SK-N-SH (cell line): ENCODE measurements at regions not wholly inside any gene's neighbourhood (a gene's known extent, or its start where the extent isn't known, plus 50 kb on each side); places are given as distances from the start of the nearest gene placed in this dataset.

Source experiments
- CTCF ChIA-PET: fragments of 300-600, 350-600 bp; formaldehyde crosslinking; extraction: SDS; loops from one replicate; lab custom pipeline; 2021; lab: Yijun Ruan, JAX
- POLR2A ChIA-PET: fragments of 350-600 bp; sonication (Branson Sonifier 250); formaldehyde crosslinking; extraction: SDS; loops from one replicate; lab custom pipeline; 2020; ENCODE audit warnings: antibody characterized with exemption, inconsistent platforms; lab: Yijun Ruan, JAX
- DNase-seq: peaks from one replicate; pipeline ENCODE4 v3.0.0; 2012
- H2AFZ ChIP-seq: fragments of 200-600 bp; sonication (generic); 2 replicates; pipeline ENCODE4 v1.8.1; 2016; ENCODE audit warnings: antibody characterized with exemption, mild to moderate bottlenecking, low read depth
- H3F3A ChIP-seq: fragments of 200-600 bp; sonication (generic); replicated peaks from 2 replicates; pipeline ENCODE3; 2016; ENCODE audit warnings: antibody characterized with exemption, mild to moderate bottlenecking; ENCODE audit not compliant: insufficient read depth
- H3K27ac ChIP-seq, 2 experiments: fragments of 200-500 bp in 1 of 2; fragments of 200-600 bp in 1 of 2; sonication (Bioruptor generic) in 1 of 2; sonication (generic), shearing (Covaris generic) in 1 of 2; 2 replicates each; pipeline versions ENCODE4 v1.5.1 to v1.6.1; 2014 to 2016; ENCODE audit warnings: low read depth in 2 of 2, inconsistent platforms in 1 of 2, low read length in 1 of 2, mild to moderate bottlenecking in 1 of 2, mixed read lengths in 1 of 2
- H3K27me3 ChIP-seq: fragments of 200-600 bp; sonication (generic), shearing (Covaris generic); 2 replicates; pipeline ENCODE4 v1.6.1; 2016; ENCODE audit warnings: mixed run types; ENCODE audit not compliant: insufficient read depth
- H3K36me3 ChIP-seq, 2 experiments: fragments of 200-500 bp in 1 of 2; fragments of 200-600 bp in 1 of 2; sonication (Bioruptor generic) in 1 of 2; sonication (generic) in 1 of 2; replicated peaks in 1 of 2; 2 replicates each; pipeline versions ENCODE3 to v1.5.1; 2014 to 2016; ENCODE audit warnings: low read length in 1 of 2, mild to moderate bottlenecking in 1 of 2; ENCODE audit not compliant: insufficient read depth in 2 of 2, control insufficient read depth in 1 of 2
- H3K4me1 ChIP-seq, 2 experiments: fragments of 200-500 bp in 1 of 2; fragments of 200-600 bp in 1 of 2; sonication (Bioruptor generic) in 1 of 2; sonication (generic), shearing (Covaris generic) in 1 of 2; 2 replicates each; pipeline versions ENCODE4 v1.5.1 to v1.6.1; 2014 to 2016; ENCODE audit warnings: low read depth in 1 of 2, low read length in 1 of 2, mixed run types in 1 of 2; ENCODE audit not compliant: insufficient read depth in 2 of 2, control insufficient read depth in 1 of 2
- H3K4me2 ChIP-seq: fragments of 200-600 bp; sonication (generic), shearing (Covaris generic); 2 replicates; pipeline ENCODE4 v1.6.1; 2017; ENCODE audit warnings: mixed run types
- H3K4me3 ChIP-seq, 2 experiments: fragments of 200-500 bp in 1 of 2; fragments of 200-600 bp in 1 of 2; sonication (Bioruptor generic) in 1 of 2; sonication (generic), shearing (Covaris generic) in 1 of 2; 2 replicates each; pipeline versions ENCODE4 v1.5.1 to v1.8.1; 2014 to 2016; ENCODE audit warnings: low read depth in 2 of 2, inconsistent platforms in 1 of 2, low read length in 1 of 2, mild to moderate bottlenecking in 1 of 2, mixed read lengths in 1 of 2, moderate library complexity in 1 of 2
- H3K79me2 ChIP-seq: fragments of 200-600 bp; sonication (generic); 2 replicates; pipeline ENCODE4 v1.8.1; 2017; ENCODE audit warnings: mild to moderate bottlenecking; ENCODE audit not compliant: insufficient read depth
- H3K9ac ChIP-seq: fragments of 200-600 bp; sonication (generic); 2 replicates; pipeline ENCODE4 v1.6.1; 2017; ENCODE audit warnings: mixed run types
- H3K9me2 ChIP-seq: fragments of 200-600 bp; sonication (generic); 2 replicates; pipeline ENCODE4 v1.6.1; 2017; ENCODE audit warnings: mixed run types
- H3K9me3 ChIP-seq: fragments of 200-600 bp; sonication (generic); 2 replicates; pipeline ENCODE4 v1.6.1; 2017; ENCODE audit warnings: mixed run types, mild to moderate bottlenecking, moderate library complexity
- H4K20me1 ChIP-seq: fragments of 200-600 bp; sonication (generic); 2 replicates; pipeline ENCODE4 v1.6.1; 2017; ENCODE audit warnings: mild to moderate bottlenecking, mixed run types; ENCODE audit not compliant: insufficient read depth
- FOSL2 ChIP-seq: IDR thresholded peaks from 2 replicates; pipeline ENCODE4 v1.4.0; 2012; ENCODE audit warnings: low read depth, mild to moderate bottlenecking, moderate library complexity, borderline replicate concordance
- FOXM1 ChIP-seq: IDR thresholded peaks from 2 replicates; pipeline ENCODE4 v1.4.0; 2012; ENCODE audit warnings: low read depth, mild to moderate bottlenecking
- GATA2 ChIP-seq: sonication (generic); formaldehyde crosslinking; IDR thresholded peaks from 2 replicates; pipeline ENCODE4 v1.5.0; 2020; ENCODE audit warnings: mild to moderate bottlenecking, missing genetic modification reagents
- MEF2A ChIP-seq: IDR thresholded peaks from 2 replicates; pipeline ENCODE4 v1.4.0; 2012; ENCODE audit warnings: low read depth, borderline replicate concordance
- NRF1 ChIP-seq: IDR thresholded peaks from 2 replicates; pipeline ENCODE4 v1.6.1; 2012; ENCODE audit warnings: low read depth, mild to moderate bottlenecking, low read length
- RAD21 ChIP-seq: IDR thresholded peaks from 2 replicates; pipeline ENCODE4 v1.6.1; 2012; ENCODE audit warnings: mild to moderate bottlenecking, low read length
- RXRA ChIP-seq: IDR thresholded peaks from 2 replicates; pipeline ENCODE4 v1.4.0; 2012; ENCODE audit warnings: low read depth, mild to moderate bottlenecking, borderline replicate concordance
- SIN3A ChIP-seq: IDR thresholded peaks from 2 replicates; pipeline ENCODE4 v1.6.1; 2012; ENCODE audit warnings: low read depth, mild to moderate bottlenecking, low read length, moderate library complexity, borderline replicate concordance
- TCF12 ChIP-seq: IDR thresholded peaks from 2 replicates; pipeline ENCODE4 v1.4.0; 2012
- WGBS: methylation state at CpG from one replicate; pipeline ENCODE4 v1.1.6; 2017; ENCODE audit warnings: low lambda C conversion rate; 5-methylcytosine and 5-hydroxymethylcytosine counted together
- TF ChIP-seq, protein P1 (sequence below): fragments of 150-350 bp; IDR thresholded peaks from 2 replicates; pipeline ENCODE4 v1.6.1; 2016; ENCODE audit warnings: mild to moderate bottlenecking, low read depth, low read length
- TF ChIP-seq, protein P2 (sequence below): fragments of 150-350 bp; IDR thresholded peaks from 2 replicates; pipeline ENCODE4 v1.6.1; 2017; ENCODE audit warnings: antibody characterized with exemption, low read length, low read depth, borderline replicate concordance
- TF ChIP-seq, protein P3 (sequence below): IDR thresholded peaks from 2 replicates; pipeline ENCODE4 v1.6.1; 2012; ENCODE audit warnings: mild to moderate bottlenecking, low read depth, low read length, moderate library complexity
- TF ChIP-seq, protein P4 (sequence below): IDR thresholded peaks from 2 replicates; pipeline ENCODE4; 2012
- TF ChIP-seq, protein P5 (sequence below): fragments of 200-600 bp; sonication (generic); IDR thresholded peaks from 2 replicates; pipeline ENCODE4 v1.6.1; 2017; ENCODE audit warnings: antibody characterized with exemption, mild to moderate bottlenecking, moderate library complexity

DNA sequence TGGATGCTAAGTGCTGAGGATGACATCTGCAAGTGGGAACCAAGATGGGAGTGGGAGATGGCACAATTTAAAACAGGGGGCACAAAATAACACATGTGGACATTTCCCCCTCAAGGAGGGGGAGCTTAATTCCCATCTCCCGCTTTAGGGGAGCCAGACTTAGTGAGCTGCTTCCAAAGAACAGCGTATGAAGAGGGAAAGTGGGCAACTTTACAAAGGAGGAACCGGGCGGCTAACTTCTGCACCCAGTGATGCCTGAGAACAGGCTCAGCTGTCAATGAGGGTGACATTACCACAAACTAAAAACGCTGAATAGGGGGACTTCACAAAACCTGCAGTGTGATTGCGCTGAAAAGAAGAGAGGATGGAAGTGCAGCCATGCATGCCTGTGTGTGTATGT is 95.5 kb upstream of the NXT1 start (continued):
- TF ChIP-seq MEF2A, result no peak

DNA sequence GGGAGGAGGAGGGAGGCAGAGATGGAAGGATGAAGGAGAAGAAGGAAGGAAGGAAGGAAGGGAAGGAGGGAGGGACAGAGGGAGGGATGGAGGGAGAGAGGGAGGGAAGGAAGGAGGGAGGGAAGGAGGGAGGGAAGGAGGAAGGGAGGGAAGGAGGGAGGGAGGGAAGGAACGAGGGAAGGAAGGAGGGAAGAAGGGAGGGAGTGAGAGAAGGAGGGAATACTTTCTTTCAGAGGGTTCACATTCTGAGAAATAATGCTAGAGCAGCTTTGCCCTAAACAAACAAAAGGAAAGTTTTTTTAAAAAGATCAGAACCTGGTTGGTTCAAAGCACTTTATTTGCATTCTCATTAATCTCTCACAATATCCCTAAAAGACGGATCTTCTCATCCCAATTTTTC is 96.1 kb upstream of the NXT1 start:
- H3K4me1 ChIP-seq, result peaks cover 0 to 26% of the 10 kb centered on the region in 2 experiments; a peak in 3 of 4 replicates
- no peak overlapping the region for H3K4me2 ChIP-seq
- peaks cover 23% of the 10 kb centered on the region for H3F3A ChIP-seq
- no peaks in the 10 kb centered on the region for H4K20me1 ChIP-seq
- H2AFZ ChIP-seq, result no peak overlapping the region
- ChIA-PET CTCF (interaction anchor here (0.9 kb wide), 1 partner anchor 86 kb away, joined by 3 read pairs; no protein-coding TSS in a partner anchor), POLR2A (no interaction called here)
- H3K9me2 ChIP-seq, result no peaks in the 10 kb centered on the region
- no peaks in the 10 kb centered on the region for H3K36me3 ChIP-seq
- 18% methylated on average over 2 of the region's 2 CpGs for WGBS
- peaks cover 23% of the 10 kb centered on the region for H3K27me3 ChIP-seq
- H3K79me2 ChIP-seq, result no peaks in the 10 kb centered on the region
- no peak for DNase-seq
- no peak overlapping the region for H3K9ac ChIP-seq
- no peak overlapping the region for H3K27ac ChIP-seq
- no peaks in the 10 kb centered on the region for H3K9me3 ChIP-seq
- H3K4me3 ChIP-seq, result no peak overlapping the region
- TF ChIP-seq, protein P1, sequence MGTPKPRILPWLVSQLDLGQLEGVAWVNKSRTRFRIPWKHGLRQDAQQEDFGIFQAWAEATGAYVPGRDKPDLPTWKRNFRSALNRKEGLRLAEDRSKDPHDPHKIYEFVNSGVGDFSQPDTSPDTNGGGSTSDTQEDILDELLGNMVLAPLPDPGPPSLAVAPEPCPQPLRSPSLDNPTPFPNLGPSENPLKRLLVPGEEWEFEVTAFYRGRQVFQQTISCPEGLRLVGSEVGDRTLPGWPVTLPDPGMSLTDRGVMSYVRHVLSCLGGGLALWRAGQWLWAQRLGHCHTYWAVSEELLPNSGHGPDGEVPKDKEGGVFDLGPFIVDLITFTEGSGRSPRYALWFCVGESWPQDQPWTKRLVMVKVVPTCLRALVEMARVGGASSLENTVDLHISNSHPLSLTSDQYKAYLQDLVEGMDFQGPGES, result no peak
- TF ChIP-seq TCF12 (no peak), SIN3A (no peak), FOXM1 (no peak), RAD21 (no peak), NRF1 (no peak), FOSL2 (no peak), RXRA (no peak), GATA2 (CRISPR knock-in tag) (no peak)
- TF ChIP-seq, protein P2, sequence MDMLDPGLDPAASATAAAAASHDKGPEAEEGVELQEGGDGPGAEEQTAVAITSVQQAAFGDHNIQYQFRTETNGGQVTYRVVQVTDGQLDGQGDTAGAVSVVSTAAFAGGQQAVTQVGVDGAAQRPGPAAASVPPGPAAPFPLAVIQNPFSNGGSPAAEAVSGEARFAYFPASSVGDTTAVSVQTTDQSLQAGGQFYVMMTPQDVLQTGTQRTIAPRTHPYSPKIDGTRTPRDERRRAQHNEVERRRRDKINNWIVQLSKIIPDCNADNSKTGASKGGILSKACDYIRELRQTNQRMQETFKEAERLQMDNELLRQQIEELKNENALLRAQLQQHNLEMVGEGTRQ, result no peak
- TF ChIP-seq, protein P3, sequence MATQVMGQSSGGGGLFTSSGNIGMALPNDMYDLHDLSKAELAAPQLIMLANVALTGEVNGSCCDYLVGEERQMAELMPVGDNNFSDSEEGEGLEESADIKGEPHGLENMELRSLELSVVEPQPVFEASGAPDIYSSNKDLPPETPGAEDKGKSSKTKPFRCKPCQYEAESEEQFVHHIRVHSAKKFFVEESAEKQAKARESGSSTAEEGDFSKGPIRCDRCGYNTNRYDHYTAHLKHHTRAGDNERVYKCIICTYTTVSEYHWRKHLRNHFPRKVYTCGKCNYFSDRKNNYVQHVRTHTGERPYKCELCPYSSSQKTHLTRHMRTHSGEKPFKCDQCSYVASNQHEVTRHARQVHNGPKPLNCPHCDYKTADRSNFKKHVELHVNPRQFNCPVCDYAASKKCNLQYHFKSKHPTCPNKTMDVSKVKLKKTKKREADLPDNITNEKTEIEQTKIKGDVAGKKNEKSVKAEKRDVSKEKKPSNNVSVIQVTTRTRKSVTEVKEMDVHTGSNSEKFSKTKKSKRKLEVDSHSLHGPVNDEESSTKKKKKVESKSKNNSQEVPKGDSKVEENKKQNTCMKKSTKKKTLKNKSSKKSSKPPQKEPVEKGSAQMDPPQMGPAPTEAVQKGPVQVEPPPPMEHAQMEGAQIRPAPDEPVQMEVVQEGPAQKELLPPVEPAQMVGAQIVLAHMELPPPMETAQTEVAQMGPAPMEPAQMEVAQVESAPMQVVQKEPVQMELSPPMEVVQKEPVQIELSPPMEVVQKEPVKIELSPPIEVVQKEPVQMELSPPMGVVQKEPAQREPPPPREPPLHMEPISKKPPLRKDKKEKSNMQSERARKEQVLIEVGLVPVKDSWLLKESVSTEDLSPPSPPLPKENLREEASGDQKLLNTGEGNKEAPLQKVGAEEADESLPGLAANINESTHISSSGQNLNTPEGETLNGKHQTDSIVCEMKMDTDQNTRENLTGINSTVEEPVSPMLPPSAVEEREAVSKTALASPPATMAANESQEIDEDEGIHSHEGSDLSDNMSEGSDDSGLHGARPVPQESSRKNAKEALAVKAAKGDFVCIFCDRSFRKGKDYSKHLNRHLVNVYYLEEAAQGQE, result no peak
- TF ChIP-seq, protein P4, sequence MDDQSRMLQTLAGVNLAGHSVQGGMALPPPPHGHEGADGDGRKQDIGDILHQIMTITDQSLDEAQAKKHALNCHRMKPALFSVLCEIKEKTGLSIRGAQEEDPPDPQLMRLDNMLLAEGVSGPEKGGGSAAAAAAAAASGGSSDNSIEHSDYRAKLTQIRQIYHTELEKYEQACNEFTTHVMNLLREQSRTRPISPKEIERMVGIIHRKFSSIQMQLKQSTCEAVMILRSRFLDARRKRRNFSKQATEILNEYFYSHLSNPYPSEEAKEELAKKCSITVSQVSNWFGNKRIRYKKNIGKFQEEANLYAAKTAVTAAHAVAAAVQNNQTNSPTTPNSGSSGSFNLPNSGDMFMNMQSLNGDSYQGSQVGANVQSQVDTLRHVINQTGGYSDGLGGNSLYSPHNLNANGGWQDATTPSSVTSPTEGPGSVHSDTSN, result no peak
- TF ChIP-seq, protein P5, sequence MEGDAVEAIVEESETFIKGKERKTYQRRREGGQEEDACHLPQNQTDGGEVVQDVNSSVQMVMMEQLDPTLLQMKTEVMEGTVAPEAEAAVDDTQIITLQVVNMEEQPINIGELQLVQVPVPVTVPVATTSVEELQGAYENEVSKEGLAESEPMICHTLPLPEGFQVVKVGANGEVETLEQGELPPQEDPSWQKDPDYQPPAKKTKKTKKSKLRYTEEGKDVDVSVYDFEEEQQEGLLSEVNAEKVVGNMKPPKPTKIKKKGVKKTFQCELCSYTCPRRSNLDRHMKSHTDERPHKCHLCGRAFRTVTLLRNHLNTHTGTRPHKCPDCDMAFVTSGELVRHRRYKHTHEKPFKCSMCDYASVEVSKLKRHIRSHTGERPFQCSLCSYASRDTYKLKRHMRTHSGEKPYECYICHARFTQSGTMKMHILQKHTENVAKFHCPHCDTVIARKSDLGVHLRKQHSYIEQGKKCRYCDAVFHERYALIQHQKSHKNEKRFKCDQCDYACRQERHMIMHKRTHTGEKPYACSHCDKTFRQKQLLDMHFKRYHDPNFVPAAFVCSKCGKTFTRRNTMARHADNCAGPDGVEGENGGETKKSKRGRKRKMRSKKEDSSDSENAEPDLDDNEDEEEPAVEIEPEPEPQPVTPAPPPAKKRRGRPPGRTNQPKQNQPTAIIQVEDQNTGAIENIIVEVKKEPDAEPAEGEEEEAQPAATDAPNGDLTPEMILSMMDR, result no peak
